HT-29 (cell line): ENCODE measurements at regions not wholly inside any gene's neighbourhood (a gene's known extent, or its start where the extent isn't known, plus 50 kb on each side); places are given as distances from the start of the nearest gene placed in this dataset.

Experiments
- DNase-seq: peaks from one replicate; pipeline ENCODE4 v3.0.0-alpha.2; 2015; ENCODE audit warnings: low spot score

DNA sequence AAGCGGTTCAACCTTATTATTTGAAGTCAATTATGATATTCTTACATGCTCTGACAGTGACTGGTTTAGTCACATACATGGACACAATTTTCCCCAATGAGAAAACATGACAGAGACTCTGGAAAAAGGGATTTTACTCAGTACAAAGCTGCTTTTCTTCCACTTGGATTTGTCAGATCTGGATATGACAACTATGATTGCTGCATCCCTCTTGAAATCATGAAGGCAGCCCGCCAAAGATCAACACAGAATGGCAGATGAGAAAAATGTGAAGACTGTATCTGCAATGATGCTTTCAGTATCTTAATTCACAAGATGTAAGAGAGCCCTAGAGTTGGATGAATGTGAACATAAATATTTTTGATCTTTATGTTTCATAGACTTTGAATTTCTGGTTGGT, 439.6 kb downstream of the CDH8 start:
- no peak for DNase-seq

DNA sequence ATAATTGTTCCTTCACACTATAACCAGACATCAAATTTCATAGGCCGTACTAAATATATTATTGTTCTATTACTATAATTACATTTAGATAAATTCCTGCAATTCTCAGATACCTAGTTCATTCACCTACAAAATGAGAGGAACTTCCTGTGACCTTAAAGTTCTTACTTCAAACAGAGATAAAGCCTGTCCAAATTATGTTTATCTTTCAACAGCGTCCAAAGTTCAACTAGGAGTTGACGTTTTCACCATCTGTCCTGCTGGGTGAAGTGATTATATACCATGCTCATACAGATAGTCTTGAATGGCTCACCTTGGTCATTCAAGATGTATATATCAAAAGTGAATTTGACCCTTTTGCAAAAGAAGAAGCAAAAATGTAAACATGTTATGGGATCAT, 440.6 kb downstream of the CDH8 start:
- no peak for DNase-seq

DNA sequence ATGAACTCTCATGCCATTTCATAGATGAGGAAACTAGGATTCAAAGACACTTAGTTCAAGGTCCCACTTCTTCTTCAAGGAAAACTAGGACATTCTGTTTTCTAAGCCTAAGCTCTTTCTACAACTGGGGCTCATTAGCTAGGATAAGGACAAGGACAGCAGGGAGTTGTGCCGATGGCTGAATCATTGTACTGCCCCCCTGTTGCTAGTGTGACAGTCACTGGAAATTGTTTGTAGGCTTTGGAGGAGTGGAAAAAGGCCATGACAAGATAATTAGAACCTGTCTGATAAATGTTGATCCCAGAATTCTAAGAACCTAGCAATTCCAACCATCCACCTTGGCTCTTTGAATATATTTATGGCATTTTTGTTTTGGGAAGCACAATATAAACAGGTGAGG, 445.7 kb downstream of the CDH8 start:
- no peak for DNase-seq

- DNase-seq: no peak
These were observed 448.7 kb downstream of the CDH8 start for GRCh38 chr16:61587526-61587925.

DNA sequence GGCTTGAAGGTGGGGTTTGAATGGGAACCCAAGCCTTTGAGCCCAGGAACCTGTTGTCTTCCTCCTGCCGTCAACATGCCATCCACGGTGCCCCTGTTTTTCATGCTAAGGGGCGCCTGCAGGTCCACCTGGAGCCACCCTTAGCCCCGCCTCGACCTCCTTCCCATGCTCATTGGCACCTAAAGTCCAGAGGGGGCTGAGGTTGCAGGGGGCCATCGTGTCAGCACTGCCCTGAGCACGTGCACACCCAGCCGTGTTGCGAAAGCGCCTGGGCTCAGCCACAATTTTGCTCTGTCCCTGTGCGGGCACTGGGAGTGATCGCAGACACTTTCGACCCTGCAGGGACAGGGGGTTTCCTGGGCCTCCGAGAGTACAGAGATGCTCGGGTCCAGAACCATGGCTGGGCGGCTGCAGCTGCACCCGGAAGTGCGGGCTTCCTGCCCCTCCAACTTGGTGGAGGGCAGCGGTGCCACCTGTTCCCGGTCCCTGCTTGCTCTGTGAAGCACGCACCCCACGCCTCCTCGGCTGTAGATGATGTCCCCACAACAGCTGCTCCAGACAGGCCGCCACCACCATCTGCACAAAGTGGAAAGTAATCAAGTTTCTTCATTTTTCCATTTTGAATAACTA, 454.7 kb downstream of the CDH8 start:
- no peak for DNase-seq

DNA sequence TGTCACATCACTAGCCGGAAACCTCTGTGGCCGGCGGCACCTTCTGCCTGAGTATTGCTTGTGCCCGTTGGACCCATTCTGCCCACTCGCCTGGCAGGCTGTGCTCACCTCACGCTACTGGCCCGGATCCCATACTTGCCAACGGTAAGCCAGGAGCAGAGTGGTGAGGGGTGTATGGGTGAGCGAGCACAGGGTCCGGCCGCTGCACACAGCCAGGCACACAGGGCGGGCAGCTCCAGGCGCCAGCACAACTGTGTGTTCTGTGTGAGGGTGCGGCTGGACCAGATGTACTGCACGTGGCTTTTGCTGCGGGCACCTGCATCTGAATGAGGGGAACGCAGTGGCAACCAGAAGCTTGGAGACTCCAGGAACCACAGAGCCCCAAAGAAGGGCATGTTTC, 455.7 kb downstream of the CDH8 start:
- DNase-seq: no peak

DNA sequence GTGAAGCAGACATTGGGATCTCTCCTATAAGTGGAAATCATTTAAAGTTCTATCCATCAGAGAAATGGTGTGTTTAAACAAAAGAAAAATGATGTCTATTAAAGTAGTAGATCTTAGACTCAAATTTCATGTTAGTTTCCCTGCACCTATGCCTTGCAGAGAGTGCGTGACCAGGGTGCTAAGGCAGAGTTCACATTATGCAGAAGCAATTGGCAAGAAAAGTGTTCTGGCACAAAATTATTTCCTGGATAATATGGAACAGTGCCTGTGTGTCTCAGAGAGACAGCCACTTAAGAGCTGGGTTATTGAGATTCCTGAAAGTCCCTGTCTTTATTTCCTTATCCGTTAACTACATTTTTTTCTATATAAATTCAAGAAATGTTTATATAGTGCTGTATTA, 457.0 kb downstream of the CDH8 start:
- DNase-seq: no peak

DNA sequence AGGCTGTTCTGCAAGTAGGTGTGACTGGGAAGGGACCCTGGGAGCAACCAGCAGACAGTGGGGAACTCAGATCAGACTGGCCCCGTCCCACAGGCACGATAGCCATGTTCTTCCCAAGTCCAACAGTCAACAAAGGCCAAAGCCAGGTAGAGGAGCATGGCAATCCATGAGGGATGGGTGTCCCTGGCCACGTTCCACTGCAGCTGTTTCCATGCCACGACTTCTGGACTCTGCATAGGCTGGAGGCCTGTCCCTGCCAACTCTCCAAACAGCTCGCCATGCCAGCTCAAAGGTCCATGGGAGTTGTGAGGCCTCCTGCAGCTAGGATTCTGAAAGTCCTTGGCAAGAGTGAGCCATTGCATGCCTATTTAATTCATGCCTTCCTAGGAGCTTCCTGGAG, 459.8 kb downstream of the CDH8 start:
- DNase-seq: no peak

DNA sequence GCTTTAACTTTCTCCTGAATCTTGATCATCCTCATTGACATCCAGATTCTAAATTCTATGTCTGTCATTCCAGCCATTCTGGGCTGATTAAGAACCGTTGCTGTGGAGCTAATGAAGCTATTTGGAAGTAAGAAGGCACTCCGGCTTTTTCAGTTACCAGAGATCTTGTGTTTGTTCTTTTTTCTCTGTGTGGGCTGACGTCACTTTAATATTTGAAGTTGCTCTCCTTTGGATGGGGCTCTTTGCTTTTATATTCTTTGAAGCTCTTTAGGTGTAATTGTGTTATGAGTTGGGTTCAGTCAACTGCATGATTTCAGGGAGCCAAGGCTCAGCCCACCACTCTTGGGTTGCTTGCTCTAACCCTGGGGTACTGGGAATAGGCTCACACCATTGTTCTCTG, 460.6 kb downstream of the CDH8 start:
- no peak for DNase-seq

DNA sequence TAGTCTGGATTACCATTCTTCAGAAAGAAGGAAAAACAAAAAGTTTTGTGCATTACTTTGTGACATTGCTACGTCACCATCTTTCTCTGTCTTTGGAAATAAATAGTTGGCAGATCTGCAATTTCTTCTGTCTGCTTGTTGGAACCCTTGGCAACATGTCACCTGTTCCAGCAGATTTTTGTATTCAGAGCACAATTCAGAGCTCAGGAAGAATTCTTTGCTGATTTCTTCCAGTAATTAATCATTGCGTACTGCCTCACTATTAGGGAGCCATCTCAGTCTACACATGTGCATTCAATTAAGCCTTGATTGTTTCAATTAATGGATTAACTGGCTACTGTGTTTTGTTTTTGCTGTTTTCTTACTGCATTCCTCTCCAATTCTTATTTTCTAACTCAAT, 467.2 kb downstream of the CDH8 start:
- DNase-seq: no peak

DNA sequence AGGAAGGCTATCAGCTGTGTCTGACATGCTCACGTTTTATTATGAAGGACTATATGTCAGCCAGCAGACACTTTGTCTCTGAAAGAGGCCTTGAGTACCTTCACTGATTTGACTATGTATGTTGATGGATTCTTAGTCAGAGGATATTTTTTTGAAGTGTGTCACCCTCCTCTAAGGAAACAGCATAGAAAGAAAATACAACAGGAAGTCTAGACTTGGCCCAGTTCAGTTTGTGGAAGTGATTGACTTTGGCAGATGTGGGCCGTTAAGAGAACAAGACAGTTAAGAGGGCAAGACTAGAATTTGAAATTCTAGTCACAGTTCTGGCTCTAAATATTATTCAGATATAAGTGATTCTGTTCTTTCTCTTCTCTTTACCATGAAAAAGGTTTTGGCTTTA, 471.5 kb downstream of the CDH8 start:
- DNase-seq: no peak

GRCh38 chr16:61555718-61556441, 480.4 kb downstream of the CDH8 start:
- no peak for DNase-seq

DNA sequence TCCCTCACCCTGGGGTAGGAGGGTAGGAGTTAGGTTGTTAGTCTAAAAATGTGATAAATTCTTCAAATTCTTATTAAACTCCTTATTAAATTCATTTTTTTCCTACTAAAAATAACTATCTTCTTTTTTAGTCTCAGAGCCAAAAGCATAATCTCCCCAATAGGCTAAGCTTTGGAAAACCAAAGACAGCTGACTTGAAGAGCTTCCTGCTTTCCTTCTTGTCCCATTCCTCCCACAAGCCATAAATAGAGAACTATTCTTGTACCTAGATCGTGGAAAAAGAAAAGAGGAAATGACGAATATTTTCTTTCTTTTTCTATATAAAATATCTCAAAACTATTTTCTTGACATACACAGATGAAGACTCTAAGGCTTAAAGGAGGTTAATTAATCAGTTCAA, 486.9 kb downstream of the CDH8 start:
- no peak for DNase-seq

- no peak for DNase-seq
These were observed 488.6 kb downstream of the CDH8 start for GRCh38 chr16:61547626-61548025.

DNA sequence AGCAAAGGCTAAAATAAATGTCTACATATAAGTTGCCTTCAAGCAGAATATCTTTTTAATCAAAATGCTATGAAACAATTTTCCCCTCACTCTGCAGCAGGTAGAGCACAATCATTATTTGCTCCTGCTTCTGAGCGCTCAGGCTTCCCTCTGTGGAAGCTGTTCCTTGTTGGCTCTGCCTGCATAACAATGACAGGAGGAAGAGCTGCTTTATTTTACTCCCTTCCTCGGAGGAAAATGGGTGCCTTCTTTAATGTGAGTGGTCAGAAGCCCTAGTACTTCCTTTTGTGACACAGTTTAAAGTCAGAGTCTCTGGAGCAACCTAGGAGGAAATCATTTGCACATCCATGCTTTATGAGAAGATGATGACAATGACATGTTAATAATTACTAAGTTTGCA, 492.1 kb downstream of the CDH8 start:
- no peak for DNase-seq

DNA sequence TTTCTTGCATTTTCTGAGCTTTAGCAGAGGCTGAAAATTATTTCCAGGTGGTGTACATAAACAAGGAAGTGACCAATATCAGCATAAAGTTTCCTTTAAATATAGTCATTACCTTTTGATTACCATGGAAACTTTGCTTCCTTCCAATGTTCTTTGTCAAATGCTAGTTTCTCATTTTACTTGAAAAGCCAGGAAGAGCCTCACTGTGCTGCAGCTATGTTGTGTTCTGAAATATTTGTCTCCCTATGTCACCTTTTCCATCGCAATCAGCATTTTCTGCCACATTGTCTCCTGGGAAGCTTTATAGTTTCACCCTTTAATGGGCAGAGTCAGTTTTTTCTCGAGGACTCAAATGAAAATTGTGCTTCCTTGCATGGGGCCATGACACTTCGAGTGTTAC, 496.0 kb downstream of the CDH8 start:
- no peak for DNase-seq

GRCh38 chr16:61530697-61531096, 505.5 kb downstream of the CDH8 start:
- DNase-seq: no peak

DNA sequence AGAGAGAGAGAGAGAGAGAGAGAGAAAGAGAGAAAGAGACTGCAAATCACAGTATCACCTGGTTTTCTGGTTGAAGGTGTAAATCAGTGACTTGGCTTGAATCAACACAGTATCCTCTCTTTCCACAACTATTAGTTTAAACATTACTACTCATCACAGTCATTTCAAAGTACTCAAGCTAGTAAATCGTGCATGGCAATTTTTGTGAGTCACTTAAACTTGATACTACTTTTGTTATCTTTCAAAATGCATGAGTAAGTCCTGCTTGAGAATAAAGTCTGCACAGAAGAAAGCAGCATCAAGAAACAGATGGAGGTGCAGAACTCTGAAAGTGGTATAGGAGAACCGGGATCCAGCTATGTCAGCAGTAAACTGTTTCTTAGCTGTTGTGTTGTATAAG, 535.4 kb downstream of the CDH8 start:
- no peak for DNase-seq

DNA sequence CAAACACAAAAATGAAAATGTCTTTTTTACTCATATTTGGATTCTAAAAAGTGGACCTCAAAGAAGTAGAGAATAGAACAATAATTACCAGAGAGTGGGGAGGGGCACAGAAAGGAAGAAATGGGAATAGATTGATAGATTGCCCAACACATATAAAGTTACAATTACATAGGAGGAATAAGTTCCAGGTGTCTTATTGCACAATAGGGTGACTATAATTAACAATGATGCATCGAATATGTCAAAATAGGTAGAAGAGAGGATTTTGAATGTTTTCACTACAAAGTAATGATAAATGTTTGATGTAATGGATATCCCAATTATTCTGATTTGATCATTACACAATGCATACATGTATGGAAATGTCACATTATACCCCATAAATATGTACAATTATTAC, 556.0 kb downstream of the CDH8 start:
- no peak for DNase-seq

DNA sequence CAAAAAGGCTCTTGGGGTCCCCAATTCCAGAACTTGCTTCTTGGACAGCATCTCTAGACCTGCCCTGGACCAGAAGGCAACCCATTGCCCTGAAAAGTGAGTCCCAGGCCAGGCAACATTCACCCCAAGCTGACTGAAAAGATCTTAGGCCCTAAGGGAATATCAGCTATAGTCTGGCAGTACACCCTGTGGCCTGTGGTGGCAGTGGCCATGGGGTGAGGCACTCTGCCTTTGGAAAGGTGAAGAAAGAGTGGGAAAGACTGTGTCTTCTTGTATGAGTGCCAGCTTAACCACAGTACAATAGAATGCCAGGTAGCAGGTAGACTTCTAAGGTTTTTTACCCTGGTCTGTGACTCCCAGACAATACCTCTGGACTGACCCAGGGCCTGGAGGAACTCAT, 564.5 kb downstream of the CDH8 start:
- no peak for DNase-seq

- no peak for DNase-seq
These were observed 565.2 kb downstream of the CDH8 start for GRCh38 chr16:61471023-61471422.

DNA sequence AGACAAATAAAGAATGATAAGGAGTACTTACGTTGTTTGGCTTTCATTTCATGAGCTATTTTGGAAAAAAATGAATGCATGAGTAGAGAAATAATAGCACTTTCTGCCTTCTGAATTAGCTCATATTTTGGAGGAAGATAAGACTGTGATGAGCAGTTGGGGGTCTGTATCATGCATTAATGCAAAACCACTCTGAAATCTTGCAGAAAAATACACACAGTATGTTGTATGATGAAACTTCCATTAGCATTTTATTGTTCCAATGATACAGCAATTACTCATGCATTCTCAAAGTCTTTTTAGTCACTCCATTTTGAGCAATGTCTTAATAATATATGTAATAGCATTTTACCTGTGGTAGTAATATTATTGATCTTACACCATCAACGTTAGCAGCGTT, 571.0 kb downstream of the CDH8 start:
- DNase-seq: no peak

DNA sequence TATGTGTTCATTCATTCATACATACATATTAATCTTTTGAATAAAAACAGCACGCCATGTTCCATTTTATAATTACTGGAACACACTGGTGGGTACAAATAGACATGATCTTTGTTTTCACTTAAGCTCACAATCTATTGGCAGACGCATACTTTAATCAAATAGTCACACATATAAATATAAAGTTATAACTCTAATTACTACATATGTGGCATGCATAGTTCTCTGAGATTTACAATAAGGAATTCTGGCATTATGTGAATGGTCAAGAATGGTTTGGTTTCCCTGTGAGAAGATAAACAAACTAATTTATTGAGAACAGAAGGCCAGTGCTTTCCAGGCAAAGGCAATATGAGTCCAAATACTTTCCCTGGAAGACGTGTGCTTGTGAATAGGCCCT, 576.2 kb downstream of the CDH8 start:
- no peak for DNase-seq

GRCh38 chr16:61435346-61435745, 600.9 kb downstream of the CDH8 start:
- DNase-seq: no peak
